HepG2 (cell line): ENCODE measurements at regions not wholly inside any gene's neighbourhood (a gene's known extent, or its start where the extent isn't known, plus 50 kb on each side); places are given as distances from the start of the nearest gene placed in this dataset.

ENCODE experiments used
- AGO2 ChIP-seq: fragments of 200-400 bp; formaldehyde crosslinking; optimal IDR thresholded peaks from 2 replicates; pipeline ENCODE3; 2017; ENCODE audit warnings: mild to moderate bottlenecking, low read depth, low read length, moderate library complexity
- ATF5 ChIP-seq: sonication (generic); formaldehyde crosslinking; IDR thresholded peaks from 2 replicates; pipeline ENCODE4 v1.4.0; 2020; ENCODE audit warnings: mild to moderate bottlenecking, low read depth, missing genetic modification reagents
- BCL6 ChIP-seq: IDR thresholded peaks from 2 replicates; pipeline ENCODE4 v1.6.1; 2016; ENCODE audit warnings: missing genetic modification reagents, missing compliant biosample characterization
- MIXL1 ChIP-seq: IDR thresholded peaks from 2 replicates; pipeline ENCODE4 v1.6.1; 2016
- NR2F6 ChIP-seq, 2 experiments: IDR thresholded peaks; 2 replicates each; pipeline ENCODE4 v1.6.1; 2016; ENCODE audit warnings: antibody characterized with exemption in 1 of 2, mild to moderate bottlenecking in 1 of 2
- TEAD3 ChIP-seq: optimal IDR thresholded peaks from 2 replicates; pipeline ENCODE3; 2016; ENCODE audit warnings: borderline replicate concordance
- ZBTB26 ChIP-seq: IDR thresholded peaks from 2 replicates; pipeline ENCODE4 v1.6.1; 2016; ENCODE audit warnings: missing compliant biosample characterization, missing genetic modification reagents, borderline replicate concordance
- ZNF256 ChIP-seq: sonication (generic); formaldehyde crosslinking; conservative IDR thresholded peaks from 2 replicates; pipeline ENCODE4 v1.4.0; 2020; ENCODE audit warnings: missing genetic modification reagents
- TF ChIP-seq, protein P1 (sequence below): IDR thresholded peaks from 2 replicates; pipeline ENCODE4 v1.4.0; 2020; ENCODE audit warnings: mild to moderate bottlenecking, missing genetic modification reagents

DNA sequence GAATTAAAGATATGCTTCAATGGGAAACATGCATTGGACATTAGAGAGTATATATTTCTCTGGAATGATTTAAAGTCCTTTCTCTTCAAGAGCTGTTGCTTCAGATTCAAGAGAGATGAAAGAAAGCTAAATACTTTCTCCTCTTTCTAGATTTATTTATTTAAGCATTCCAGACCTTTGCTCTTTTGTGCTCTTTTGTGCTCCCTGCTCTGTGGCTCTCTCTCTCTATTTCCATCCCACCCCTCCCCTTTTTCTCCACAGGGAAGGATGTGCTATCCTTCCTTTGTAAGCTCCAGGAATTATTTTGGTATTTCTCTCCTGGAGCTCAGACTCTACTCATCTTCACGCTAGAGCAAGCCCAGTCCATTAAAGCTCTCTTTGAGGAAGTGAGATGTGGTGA, 871.9 kb upstream of the GBE1 start (continued):
- TF ChIP-seq, protein P1, sequence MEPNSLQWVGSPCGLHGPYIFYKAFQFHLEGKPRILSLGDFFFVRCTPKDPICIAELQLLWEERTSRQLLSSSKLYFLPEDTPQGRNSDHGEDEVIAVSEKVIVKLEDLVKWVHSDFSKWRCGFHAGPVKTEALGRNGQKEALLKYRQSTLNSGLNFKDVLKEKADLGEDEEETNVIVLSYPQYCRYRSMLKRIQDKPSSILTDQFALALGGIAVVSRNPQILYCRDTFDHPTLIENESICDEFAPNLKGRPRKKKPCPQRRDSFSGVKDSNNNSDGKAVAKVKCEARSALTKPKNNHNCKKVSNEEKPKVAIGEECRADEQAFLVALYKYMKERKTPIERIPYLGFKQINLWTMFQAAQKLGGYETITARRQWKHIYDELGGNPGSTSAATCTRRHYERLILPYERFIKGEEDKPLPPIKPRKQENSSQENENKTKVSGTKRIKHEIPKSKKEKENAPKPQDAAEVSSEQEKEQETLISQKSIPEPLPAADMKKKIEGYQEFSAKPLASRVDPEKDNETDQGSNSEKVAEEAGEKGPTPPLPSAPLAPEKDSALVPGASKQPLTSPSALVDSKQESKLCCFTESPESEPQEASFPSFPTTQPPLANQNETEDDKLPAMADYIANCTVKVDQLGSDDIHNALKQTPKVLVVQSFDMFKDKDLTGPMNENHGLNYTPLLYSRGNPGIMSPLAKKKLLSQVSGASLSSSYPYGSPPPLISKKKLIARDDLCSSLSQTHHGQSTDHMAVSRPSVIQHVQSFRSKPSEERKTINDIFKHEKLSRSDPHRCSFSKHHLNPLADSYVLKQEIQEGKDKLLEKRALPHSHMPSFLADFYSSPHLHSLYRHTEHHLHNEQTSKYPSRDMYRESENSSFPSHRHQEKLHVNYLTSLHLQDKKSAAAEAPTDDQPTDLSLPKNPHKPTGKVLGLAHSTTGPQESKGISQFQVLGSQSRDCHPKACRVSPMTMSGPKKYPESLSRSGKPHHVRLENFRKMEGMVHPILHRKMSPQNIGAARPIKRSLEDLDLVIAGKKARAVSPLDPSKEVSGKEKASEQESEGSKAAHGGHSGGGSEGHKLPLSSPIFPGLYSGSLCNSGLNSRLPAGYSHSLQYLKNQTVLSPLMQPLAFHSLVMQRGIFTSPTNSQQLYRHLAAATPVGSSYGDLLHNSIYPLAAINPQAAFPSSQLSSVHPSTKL (CRISPR knock-in tag): peak; percentile 68
- TF ChIP-seq ZBTB26 (CRISPR knock-in tag) (peak; percentile 98), MIXL1 (CRISPR knock-in tag) (peak; percentile 36; the same call in 1 of the 2 replicates), ATF5 (CRISPR knock-in tag) (no peak), NR2F6 (IDR thresholded peaks at IDR 0.05) (no peak), NR2F6 (CRISPR knock-in tag; IDR thresholded peaks at IDR 0.05) (0 out of 2 replicates have a peak, but pooled peaks have one; percentile 9), BCL6 (CRISPR knock-in tag) (peak; percentile 54; the same call in 1 of the 2 replicates), TEAD3 (peak; percentile 90), AGO2 (no peak), ZNF256 (CRISPR knock-in tag) (no peak)
